ENCODE measurements at regions not wholly inside any gene's neighbourhood (a gene's known extent, or its start where the extent isn't known, plus 50 kb on each side); places are given as distances from the start of the nearest gene placed in this dataset.

DNA sequence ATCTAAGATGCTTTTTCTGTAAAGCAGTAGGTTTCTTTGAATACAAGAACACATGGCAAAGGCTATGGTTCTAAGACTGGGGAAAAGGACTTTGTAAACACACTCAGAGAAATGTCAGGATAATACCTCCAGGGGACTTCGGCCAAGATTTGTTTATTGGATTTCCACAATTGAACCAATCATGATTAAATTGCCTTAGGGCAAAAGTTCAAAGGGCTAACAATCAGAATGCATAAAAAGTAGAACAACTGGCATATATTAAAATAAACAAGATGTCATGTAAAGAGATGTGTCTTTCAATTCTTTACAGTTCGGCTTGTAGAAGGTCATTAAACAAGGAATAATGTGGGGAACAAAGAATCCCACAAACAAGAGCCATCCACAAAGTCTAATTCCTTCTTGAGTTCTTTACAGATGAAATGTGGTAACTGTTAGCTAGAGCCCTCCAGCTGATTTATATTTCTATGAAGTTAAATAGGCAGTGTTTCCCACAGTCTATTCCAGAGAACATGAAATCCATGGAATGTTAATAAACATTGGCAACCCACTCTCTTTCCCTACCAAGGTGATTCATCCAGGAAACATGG, 565.5 kb downstream of the ZNF608 start:
- no peaks in the 10 kb centered on the region for H3K9me3 ChIP-seq
- H4K20me1 ChIP-seq (ENCODE audit: insufficient read depth), result no peaks in the 10 kb centered on the region
- H3F3A ChIP-seq (replicated peaks; ENCODE audit: insufficient read depth), result no peaks in the 10 kb centered on the region
- no peaks in the 10 kb centered on the region for H3K36me3 ChIP-seq (replicated peaks in 1 of 2; ENCODE audit: control insufficient read depth in 1 of 2, insufficient read depth in 2 of 2, low read length in 1 of 2)
- no peak overlapping the region for H3K27ac ChIP-seq (ENCODE audit: low read depth in 2 of 2, low read length in 1 of 2)
- CTCF ChIA-PET, result interaction anchor here (0.7 to 1.0 kb wide), 3 partner anchors 8 to 47 kb away, joined by 3 read pairs; no protein-coding TSS in a partner anchor
- no peak for DNase-seq
- H3K9ac ChIP-seq, result no peak overlapping the region
- H2AFZ ChIP-seq (ENCODE audit: low read depth), result no peak overlapping the region
- 75% methylated on average over 2 of the region's 2 CpGs for WGBS (ENCODE audit: low lambda C conversion rate)
- no peaks in the 10 kb centered on the region for H3K9me2 ChIP-seq
- TF ChIP-seq GABPA (IDR thresholded peaks at IDR 0.05; ENCODE audit: low read depth) (no peak), FOXM1 (IDR thresholded peaks at IDR 0.05; ENCODE audit: low read depth) (no peak), MXI1 (IDR thresholded peaks at IDR 0.05; ENCODE audit: low read depth, low read length) (no peak), NRF1 (IDR thresholded peaks at IDR 0.05; ENCODE audit: low read depth, low read length) (no peak), FOXJ3 (CRISPR knock-in tag; IDR thresholded peaks at IDR 0.05) (no peak), FOSL2 (IDR thresholded peaks at IDR 0.05; ENCODE audit: borderline replicate concordance, low read depth) (no peak), TCF12 (IDR thresholded peaks at IDR 0.05) (no peak), RFX5 (IDR thresholded peaks at IDR 0.05; ENCODE audit: low read length) (no peak), CHD2 (IDR thresholded peaks at IDR 0.05; ENCODE audit: low read length, partially characterized antibody) (no peak), POLR2AphosphoS5 (IDR thresholded peaks at IDR 0.05; ENCODE audit: low read depth, low read length) (no peak), RCOR1 (IDR thresholded peaks at IDR 0.05; ENCODE audit: low read length) (no peak), TAF1 (IDR thresholded peaks at IDR 0.05; ENCODE audit: borderline replicate concordance, low read depth, low read length) (no peak), ELF1 (IDR thresholded peaks at IDR 0.05) (no peak), JUND (IDR thresholded peaks at IDR 0.05) (no peak)
- TF ChIP-seq, protein P1, sequence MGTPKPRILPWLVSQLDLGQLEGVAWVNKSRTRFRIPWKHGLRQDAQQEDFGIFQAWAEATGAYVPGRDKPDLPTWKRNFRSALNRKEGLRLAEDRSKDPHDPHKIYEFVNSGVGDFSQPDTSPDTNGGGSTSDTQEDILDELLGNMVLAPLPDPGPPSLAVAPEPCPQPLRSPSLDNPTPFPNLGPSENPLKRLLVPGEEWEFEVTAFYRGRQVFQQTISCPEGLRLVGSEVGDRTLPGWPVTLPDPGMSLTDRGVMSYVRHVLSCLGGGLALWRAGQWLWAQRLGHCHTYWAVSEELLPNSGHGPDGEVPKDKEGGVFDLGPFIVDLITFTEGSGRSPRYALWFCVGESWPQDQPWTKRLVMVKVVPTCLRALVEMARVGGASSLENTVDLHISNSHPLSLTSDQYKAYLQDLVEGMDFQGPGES (IDR thresholded peaks at IDR 0.05; ENCODE audit: low read depth, low read length), result no peak
- TF ChIP-seq, protein P2, sequence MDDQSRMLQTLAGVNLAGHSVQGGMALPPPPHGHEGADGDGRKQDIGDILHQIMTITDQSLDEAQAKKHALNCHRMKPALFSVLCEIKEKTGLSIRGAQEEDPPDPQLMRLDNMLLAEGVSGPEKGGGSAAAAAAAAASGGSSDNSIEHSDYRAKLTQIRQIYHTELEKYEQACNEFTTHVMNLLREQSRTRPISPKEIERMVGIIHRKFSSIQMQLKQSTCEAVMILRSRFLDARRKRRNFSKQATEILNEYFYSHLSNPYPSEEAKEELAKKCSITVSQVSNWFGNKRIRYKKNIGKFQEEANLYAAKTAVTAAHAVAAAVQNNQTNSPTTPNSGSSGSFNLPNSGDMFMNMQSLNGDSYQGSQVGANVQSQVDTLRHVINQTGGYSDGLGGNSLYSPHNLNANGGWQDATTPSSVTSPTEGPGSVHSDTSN (IDR thresholded peaks at IDR 0.05), result no peak
- TF ChIP-seq, protein P3, sequence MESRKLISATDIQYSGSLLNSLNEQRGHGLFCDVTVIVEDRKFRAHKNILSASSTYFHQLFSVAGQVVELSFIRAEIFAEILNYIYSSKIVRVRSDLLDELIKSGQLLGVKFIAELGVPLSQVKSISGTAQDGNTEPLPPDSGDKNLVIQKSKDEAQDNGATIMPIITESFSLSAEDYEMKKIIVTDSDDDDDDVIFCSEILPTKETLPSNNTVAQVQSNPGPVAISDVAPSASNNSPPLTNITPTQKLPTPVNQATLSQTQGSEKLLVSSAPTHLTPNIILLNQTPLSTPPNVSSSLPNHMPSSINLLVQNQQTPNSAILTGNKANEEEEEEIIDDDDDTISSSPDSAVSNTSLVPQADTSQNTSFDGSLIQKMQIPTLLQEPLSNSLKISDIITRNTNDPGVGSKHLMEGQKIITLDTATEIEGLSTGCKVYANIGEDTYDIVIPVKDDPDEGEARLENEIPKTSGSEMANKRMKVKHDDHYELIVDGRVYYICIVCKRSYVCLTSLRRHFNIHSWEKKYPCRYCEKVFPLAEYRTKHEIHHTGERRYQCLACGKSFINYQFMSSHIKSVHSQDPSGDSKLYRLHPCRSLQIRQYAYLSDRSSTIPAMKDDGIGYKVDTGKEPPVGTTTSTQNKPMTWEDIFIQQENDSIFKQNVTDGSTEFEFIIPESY (IDR thresholded peaks at IDR 0.05; ENCODE audit: borderline replicate concordance, low read depth), result no peak
- H3K4me3 ChIP-seq (ENCODE audit: low read depth in 2 of 2, low read length in 1 of 2), result no peak overlapping the region
- peaks cover 0 to 2% of the 10 kb centered on the region in 2 experiments; a peak in 1 of 4 replicates for H3K4me1 ChIP-seq (ENCODE audit: control insufficient read depth in 1 of 2, insufficient read depth in 2 of 2, low read depth in 1 of 2, low read length in 1 of 2)
- POLR2A ChIA-PET, result no interaction called here
- H3K79me2 ChIP-seq (ENCODE audit: insufficient read depth), result no peaks in the 10 kb centered on the region
- H3K27me3 ChIP-seq (ENCODE audit: insufficient read depth), result no peaks in the 10 kb centered on the region
- no peak overlapping the region for H3K4me2 ChIP-seq

Measured in SK-N-SH (cell line).